ENCODE measurements at regions not wholly inside any gene's neighbourhood (a gene's known extent, or its start where the extent isn't known, plus 50 kb on each side); places are given as distances from the start of the nearest gene placed in this dataset.
"Not testable (repeated sequence)": the region's sequence is repeated elsewhere in the genome, so short reads cannot be mapped to it uniquely, and the experiment has no call there.

DNA sequence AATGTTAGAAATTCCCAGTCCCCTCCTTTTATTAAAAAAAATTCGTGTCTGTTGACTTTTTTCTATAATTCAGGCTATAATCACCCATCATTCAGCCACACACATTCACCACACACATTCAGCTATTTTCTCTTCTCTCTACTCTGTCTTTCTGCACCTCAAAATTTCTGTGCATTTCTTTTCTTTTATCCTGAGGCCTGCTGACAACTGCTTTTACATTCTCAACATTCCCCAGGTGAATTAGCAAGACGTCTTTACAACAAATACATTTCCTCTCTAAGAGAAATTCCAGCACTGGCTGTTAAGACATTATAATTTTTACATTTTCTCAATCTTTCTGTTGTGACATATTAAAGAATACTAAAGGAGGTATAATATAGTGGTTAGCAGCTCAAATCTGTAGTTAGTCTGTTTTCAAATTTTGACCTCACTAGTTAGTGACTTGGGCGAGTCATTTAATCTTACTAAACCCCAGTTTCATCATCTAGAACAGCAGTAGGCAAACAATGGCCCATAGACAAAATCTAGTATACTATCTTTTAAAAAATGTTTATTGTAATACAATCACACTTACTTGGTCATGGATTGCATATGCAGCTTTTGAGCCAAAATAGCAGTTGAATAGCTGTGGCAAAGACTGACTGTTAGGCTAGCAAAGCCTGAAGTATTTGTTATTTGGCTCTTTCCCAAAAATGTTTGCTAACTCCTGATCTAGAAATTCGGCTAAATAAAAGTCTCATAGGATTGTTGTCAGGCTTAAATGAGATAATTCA lies 350.7 kb downstream of the NSUN3 start:
- no peak for DNase-seq

DNA sequence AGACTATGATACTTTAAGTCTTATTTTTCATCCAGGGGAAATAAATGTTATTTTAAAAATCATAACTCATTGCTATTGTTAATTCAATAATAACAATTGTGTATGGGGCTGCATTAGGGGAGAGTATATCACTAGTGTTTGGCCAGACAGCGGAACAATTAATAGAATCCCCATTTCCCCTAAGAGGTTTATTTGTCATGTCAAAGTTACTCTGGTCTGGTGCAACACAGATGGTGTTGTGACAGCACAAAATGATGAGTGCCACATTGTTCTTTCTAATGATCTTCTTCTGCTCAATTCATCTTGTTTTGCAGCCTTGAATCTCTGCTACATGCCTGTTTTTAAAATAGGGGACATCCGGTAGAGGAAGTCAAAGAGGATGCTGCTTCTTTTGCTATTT lies 351.6 kb downstream of the NSUN3 start:
- DNase-seq: no peak

DNA sequence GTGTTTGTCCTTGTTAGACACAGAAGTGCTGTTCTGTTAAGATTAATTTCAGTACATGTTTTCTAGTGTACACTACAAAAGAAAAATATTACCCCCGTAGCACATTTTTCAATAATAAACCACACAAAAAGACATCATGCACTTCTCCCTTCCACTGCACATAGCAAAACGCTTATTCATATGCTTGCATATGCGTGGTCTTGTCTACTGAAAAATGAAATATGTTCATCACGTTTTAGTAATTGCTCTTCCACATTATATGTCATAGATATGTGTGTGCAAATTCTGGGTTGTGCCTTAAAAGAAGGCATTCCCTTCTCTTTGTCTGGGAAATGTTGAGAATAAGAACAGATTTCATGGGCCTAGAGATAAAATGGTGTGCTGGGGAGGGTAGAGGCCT lies 353.9 kb downstream of the NSUN3 start:
- no peak for DNase-seq

DNA sequence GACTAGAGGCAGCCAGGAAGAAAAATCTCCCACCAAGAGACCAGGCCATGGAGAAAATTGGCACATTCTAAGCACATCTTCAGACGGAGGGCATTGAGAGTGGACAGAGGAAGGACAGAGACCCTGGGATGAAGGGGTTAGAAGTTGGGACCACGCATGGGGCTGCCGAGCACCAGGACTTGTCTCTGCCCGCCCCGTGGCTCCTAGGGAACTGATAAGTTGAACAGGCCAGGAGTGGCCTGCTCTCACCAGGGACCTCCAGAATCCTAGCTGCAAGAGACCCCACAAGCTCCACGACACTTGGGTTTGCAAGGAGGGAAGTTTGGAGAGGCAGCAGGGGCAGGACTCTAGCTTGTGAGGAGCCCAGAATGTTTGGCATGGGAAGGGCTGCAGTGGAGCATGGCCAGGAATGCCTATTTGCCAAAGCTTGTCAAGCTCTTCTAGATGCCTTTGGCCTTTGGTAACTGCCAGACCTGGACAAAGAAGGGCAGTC lies 355.1 kb downstream of the NSUN3 start:
- DNase-seq: no peak

DNA sequence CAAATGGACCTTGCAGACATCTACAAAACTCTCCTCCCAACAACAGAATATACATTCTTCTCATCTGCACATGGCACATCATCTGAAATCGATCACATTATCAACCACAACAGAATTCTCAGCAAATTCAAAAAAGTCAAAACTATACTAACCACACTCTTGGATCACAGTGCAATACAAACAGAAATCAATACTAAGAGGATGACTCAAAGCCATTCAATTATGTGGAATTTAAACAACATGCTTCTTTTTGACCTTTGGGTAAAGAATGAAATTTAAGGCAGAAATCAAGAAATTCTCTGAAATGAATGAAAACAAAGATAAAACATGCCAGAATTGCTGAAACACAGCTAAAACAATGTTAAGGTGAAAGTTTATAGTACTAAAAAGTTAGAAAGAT lies 358.1 kb downstream of the NSUN3 start:
- no peak for DNase-seq

DNA sequence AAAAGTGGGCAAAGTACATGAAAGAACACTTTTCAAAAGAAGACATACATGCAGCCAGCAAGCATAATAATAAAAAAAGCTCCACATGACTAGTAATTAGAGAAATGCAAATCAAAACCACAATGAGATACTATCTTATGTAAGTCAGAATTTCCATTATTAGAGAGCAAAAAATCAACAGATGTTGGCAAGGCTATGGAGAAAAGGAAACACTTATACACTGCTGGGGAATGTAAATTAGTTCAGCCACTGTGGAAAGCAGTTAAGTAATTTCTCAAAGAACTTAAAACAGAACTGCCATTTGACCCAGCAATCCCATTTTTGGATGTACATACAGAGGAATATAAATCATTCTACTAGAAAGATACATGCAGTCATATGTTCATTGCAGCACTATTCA lies 360.7 kb downstream of the NSUN3 start:
- no peak for DNase-seq

DNA sequence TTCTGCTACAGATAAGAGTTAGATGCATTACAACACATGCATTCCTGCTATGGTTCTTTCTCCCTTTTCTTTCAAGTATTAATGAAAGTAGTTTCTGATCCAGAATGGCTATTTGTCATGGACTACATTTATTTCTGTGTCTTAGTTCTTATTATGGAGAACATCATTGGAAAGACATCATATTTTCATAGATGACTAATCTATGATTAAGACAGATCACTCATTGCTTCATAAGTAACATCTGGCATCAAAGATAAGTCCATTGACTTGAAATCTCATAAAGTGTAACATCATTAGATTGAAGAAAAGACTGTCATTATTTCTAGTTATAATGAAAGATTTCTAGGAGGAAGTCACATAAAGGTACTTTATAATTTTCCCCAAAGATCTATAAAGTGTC lies 366.7 kb downstream of the NSUN3 start:
- no peak for DNase-seq

DNA sequence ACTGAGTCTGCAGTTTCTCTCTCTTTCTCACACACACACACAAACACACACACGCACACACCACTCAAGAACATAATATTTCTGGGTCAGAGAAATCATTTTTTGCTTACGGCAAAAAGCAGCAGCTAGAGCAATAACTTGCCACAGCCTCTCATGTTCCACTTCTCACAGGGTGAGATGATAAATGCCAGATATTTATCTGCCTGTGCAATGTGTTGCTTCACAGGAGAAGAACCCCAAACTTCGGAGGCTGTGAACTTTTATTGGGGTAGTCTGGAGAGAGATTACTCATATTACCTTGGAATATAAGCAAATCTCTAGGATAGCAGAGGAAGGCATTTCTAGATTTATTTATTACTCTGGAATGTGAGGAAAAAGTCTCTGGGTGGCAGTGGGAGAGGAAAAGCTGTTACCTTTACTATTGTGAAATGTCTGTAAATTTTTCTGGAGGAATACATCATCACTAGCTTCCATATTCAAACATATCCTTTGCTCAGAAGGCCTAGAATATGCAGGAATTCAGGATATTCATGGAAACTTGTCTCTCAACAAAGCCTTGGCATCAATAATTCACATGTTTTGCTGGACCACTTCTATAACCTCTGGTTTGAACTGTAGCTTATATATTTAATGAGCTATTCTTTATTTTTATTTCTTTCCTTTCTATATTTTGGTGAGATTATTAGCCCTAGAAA lies 369.2 kb downstream of the NSUN3 start:
- no peak for DNase-seq

DNA sequence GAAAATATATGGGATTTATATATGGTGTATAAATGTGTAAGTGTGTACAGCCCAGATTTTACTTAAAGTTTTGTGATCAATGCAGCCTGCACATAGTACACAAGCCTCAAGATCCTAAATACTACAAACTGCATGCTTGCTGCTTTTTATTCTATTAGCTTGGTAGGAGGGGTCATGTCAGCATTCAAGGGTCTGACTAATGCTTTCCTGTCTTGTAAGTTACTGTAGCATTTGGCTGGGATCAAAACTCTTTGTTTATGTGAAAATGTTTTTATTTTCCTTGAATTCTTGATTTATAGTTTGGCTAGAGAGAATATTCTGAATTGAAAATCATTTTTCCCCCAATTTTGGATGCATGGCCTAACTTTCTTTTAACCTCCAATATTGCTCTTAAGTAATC lies 370.9 kb downstream of the NSUN3 start:
- no peak for DNase-seq

DNA sequence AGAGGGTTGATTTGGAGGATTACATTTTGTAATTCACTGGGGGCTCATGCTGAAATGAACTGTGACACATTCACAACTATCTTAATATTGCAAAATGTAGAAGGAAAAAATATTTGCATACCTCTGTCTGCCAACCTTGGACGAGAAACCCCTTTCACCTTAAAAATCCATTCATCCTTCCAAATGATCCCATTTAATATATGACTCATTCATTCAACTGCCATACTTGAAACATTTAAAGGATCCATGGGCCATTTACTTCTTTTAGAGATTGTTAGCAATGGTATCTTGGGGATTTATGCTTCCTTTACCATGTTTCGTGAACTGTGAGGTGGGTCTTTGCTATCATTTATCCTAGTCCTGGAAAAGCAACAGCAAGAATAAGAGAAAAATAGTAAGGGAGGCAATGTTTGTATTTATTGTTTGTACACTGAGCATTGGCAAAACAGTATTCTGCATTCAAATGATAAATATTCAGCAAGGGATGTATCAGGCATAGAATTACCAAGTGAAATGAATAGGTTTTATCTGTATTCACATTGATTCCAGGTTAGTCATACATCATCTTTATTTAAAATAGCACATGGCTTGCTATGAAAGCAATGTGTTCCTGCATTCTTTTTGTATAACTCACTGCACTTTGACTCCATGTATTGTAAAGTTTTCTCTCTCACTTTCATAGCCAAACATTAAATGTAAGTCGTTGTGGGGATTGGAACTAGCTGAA lies 378.1 kb downstream of the NSUN3 start:
- DNase-seq: no peak

DNA sequence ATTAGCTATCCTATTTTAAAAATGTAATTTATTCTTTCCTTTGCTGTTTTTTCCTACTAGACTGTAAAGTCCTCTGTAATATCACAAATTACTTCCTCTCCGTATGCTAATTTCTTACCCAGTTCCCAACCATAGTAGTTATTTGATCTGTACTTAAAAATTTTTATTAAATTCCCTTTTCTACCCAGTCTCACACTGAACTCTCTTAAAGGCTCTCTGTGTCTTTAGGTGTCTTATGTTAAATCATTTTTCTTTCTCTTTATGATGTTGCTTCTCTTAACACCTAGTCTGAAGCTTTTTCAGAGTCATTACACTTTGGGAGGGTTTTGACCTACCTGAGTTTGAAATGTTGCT lies 378.6 kb downstream of the NSUN3 start:
- DNase-seq: no peak

DNA sequence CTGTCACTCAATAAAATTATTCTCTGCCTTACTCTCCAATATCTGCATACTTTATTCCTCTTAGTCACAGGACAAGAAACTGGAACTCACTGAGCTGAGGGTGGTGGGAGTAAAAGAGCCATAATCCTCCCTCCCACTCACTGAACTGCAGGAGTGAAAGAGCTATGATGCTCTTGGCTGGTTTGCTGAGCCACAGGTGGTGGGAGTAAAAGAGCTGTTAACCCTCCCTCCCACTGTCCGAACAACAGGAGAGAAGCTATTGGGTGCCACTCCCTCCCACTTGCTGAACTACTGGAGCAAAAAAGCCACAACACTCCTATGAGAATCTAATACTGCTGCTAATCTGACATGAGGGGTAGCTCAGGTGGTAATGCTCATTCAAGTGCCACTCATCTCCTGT lies 391.0 kb downstream of the NSUN3 start:
- no peak for DNase-seq

DNA sequence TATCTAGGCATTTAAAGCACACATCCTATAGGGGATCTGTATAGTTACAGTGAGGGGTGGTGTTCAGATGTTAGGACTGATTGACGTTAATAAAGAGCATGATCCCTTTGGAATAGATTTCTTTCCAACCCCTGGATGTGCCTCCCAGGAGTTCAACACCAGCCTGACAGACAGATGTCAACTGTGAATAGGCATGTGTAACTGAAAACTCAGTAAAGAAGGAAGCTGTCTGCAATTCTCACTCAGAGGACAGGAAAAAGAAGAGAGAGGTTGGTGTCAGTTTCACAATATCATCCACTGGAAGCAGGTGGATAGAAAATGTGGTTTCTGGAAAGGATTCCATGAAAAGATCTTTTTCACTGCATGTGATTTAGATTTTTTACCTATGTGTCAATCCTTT lies 396.3 kb downstream of the NSUN3 start:
- no peak for DNase-seq

DNA sequence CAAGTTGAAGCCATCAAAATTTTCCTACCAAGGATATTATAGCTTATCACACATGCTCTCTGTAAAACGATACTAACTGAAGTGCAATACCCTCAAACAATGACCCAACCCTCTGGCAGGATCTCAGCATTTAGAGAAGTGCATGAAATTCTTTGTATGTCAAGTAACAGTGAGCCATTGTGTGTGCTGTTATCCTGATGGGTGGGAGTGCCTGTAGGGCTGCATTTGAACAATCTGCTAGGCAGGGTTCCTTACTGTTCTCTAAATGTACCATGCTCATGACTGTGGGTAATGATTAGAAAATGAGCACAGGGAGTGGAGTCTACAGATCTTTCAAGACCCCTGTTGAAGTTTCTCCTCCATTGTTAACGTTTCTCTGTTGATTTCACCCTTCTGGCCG lies 398.1 kb downstream of the NSUN3 start:
- DNase-seq: no peak

DNA sequence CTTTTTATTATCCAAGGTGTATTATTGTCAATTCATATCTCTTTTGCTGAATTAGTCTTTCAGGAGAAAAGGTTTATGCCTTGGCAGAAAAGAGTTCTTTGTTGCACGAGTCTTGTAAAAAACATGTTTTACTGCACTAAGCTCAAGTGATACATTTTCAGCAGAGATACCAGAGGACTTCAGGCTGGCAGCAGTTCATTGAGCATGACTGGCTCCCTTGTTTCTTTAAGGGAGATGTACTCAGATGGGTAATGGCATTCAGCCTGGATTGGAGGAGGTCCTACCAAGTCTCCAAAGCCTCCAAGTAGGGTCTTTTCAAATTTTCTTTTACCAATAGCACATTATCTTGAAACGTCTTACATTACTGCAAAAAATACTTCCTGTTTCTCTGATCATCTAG lies 400.1 kb downstream of the NSUN3 start:
- DNase-seq: no peak

DNA sequence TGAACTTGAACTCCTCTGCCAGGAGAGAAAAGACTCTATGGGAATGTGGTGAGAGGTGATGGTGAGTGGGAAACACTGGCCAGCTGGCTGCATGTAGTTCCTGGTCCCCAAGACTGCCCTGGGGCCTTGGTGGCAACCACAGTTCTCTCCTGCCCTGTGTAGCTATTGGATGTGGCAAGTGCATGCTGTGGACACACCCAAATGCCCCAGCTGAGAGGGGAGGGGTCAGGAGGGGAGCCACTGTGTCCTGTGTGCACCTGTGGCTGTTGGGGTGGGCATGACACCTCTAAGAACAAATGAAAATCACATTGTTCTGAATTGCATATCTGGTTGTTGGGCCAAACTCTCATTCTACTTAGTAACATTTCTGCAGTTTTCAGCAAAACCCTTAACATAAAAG lies 409.6 kb downstream of the NSUN3 start:
- DNase-seq: no peak

DNA sequence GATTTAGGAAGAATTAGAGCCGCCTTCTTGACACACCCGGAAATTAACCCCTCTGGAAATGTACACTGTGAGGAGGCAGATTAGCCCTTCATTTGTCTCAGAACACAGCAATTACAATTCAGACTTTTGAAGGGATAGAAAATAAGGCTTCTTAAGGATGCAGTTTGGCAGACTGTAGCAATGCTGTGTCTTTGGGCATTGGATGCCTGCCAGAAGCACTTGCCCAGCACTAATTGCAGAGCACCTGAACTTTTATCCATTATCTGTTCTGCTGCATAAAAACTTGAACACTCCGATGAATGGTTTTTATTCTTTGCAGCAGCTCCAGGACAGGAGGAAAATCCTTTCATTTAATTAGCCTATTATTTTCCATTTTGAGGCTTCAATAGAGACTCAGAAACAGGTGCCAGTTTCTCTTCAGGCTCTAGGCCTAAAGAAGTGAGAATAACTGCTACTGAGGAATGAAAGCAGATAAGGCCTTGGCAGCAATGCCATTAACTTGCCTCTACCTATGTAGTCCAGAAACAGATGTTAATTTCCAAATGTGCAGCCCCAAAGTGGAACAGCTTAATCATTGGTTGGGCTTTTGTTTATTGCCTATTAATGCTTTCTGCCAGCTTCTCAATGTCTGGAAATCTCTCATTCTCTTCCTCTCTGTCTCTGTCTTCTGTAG lies 418.5 kb downstream of the NSUN3 start:
- DNase-seq: no peak

DNA sequence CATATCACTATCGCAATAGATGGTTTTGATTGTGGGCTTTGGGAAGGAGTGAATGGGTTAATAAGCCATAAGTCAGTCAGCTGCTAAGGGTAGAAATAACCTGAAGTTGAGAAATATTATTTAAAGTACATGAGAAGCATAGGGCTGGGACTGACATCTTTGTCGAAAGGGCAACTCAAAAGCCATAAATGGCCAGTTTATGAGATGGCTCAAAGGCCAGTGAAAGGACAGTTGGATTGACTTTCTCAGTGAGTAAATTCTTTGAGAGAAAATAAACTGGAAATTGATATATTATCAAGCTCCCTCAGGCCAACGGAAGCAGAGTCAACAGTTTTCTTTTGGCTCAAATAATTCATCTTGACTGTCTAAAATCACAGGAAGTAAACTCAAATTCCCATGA lies 419.8 kb downstream of the NSUN3 start:
- no peak for DNase-seq

DNA sequence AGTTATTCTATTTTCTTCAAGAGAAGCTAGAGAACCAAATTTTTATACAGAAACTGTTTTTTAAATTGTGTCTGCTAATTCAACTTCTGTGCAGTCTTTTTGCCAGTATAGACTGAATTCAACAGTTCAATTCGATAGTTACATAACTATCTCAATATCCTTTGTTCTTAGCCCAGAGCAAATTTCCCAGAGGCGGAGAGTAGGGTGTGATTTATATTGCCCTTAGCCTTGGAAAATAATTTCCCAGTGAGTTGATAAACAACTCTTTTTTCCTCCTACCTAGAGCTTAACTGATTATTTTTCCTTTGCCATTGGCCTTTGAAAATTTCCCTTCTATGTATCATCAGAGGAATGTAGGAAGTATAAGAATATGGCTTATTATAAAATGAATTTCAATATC lies 420.5 kb downstream of the NSUN3 start:
- DNase-seq: no peak

DNA sequence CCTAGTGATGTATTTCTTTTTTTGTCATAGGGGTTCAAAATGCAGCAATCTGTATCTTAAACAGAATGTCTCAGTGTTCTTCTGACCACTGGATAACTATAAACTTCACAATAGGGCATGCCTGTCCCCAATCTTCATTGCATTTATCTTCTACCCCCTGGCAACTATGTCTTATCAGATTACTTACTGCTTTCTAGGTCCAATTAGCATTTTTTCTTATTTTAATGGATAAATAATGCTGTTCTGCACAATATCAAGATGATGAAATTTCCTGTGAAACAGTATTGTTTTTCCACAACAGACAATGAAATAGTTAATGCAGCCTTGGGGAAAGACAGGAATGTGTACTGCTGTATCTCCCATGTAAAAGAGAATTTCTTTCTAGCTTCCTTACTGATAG lies 432.1 kb downstream of the NSUN3 start:
- no peak for DNase-seq

DNA sequence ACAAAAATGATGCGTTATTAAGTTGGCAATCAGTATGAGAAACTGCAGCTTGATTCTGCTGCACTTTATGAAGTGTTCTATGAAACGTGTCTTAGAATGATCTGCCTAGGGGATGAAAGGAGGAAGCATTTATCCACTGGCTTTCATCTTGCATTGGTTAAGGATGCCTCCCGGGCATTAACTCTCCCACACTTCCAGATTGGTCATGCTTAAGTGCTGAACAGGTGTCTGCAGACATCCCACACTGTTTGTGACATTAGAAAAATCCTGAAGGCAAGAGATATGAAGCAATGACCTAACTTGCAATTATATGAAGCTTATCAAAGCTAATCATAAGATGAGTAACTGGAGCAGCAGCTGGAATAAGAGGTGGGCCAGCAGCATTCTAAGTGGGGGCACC lies 437.3 kb downstream of the NSUN3 start:
- no peak for DNase-seq

DNA sequence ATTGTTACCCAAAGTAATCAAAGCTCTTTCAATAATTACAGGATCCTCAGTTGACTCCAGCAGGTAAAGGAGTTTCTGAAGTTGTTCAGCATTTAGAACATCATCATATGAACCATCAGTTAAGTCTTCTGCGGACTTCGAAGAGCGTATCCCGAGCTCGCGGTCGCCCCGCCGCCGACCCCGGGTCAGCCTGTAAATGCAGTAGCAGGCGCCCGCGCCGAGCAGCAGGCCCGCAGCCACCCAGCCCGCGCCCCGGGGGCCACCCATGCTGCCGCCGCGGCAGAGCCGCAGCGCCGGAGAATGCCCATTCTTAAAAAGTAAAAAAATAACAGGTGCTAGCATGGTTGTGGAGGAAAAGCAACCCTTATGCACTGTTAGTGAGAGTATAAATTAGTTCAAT lies 444.5 kb downstream of the NSUN3 start:
- not testable (repeated sequence) for DNase-seq

DNA sequence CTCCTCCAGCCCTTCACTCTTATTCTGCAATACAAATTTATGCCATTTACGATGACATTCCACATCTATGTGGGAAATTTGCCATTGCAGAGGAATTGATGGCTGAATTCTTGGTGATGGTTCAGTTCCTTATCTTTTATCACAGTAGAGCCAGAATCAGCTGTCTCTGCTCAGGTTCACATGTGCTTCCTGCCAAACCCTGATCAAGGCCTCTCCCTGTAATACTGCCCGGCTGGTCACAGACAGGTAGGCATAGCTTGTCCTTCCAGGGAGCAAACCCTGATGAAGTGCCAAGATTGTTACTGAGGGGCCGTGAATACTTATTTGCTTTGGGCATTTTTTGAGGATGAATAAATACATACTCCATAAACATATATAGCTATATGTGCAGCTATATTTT lies 450.0 kb downstream of the NSUN3 start:
- DNase-seq: no peak
